K562 (cell line): ENCODE measurements at regions not wholly inside any gene's neighbourhood (a gene's known extent, or its start where the extent isn't known, plus 50 kb on each side); places are given as distances from the start of the nearest gene placed in this dataset.

Source experiments
- ATAC-seq: fragments of 200-7000 bp; cut with Tn5 transposase; 3 replicates; pipeline ENCODE4 v1.9.1; 2020; ENCODE audit warnings: moderate library complexity
- BruUV-seq: library from RNA; stranded (reverse); fragments of 400-500 nt; replicated peaks from 2 replicates; lab custom pipeline; 2021; lab: Mats Ljungman, UMichigan
- CTCF ChIA-PET: fragments of 300-600 bp; formaldehyde crosslinking; extraction: SDS; loops from one replicate; lab custom pipeline; 2021; ENCODE audit warnings: low intra/inter-chr PET ratio; lab: Yijun Ruan, JAX
- POLR2A ChIA-PET: fragments of 300-600, 350-650 bp; sonication (Branson Sonifier 250); formaldehyde crosslinking; extraction: SDS; loops from one replicate; lab custom pipeline; 2021; ENCODE audit warnings: antibody characterized with exemption, inconsistent platforms; lab: Yijun Ruan, JAX
- DNase-seq, 4 experiments: peaks; one replicate each; pipeline versions ENCODE4 v3.0.0 to v3.0.0-alpha.2; 2011 to 2018; ENCODE audit warnings: low spot score in 3 of 4, mixed read lengths in 3 of 4; ENCODE audit errors: extremely low read depth in 1 of 4
- FAIRE-seq: peaks from 2 replicates; lab custom pipeline; 2011; peaks lifted over from hg19 to GRCh38; lab: Jason Lieb, UNC
- H2AFZ ChIP-seq: 2 replicates; pipeline ENCODE4 v1.6.0; 2011; ENCODE audit warnings: low read depth, low read length, control low read depth, inconsistent platforms
- H3K27ac ChIP-seq: fragments of 200-600 bp; 3 replicates; pipeline ENCODE4 v1.8.0; 2011; ENCODE audit warnings: low read depth, mild to moderate bottlenecking, control low read depth, inconsistent platforms, low read length, moderate library complexity, mixed read lengths; ENCODE audit errors: extremely low read depth
- H3K27me3 ChIP-seq, 2 experiments: fragments of 300-600 bp in 1 of 2; 2 replicates in 1 of 2; 3 replicates in 1 of 2; pipeline versions ENCODE4 v1.6.0 to v1.8.0; 2011; ENCODE audit warnings: inconsistent platforms in 2 of 2, low read length in 2 of 2, mild to moderate bottlenecking in 1 of 2, mixed read lengths in 1 of 2, moderate library complexity in 1 of 2; ENCODE audit not compliant: control insufficient read depth in 2 of 2, insufficient read depth in 2 of 2
- H3K36me3 ChIP-seq: fragments of 300-600 bp; 3 replicates; pipeline ENCODE4 v1.8.0; 2011; ENCODE audit warnings: mild to moderate bottlenecking, low read length, inconsistent platforms; ENCODE audit not compliant: control insufficient read depth, insufficient read depth
- H3K4me1 ChIP-seq, 2 experiments: fragments of 200-600 bp in 1 of 2; replicated peaks in 1 of 2; 2 replicates in 1 of 2; 3 replicates in 1 of 2; pipeline versions ENCODE4 v1.5.1 to v1.8.0; 2011; ENCODE audit warnings: inconsistent platforms in 2 of 2, low read length in 2 of 2, mild to moderate bottlenecking in 1 of 2, mixed read lengths in 1 of 2, moderate library complexity in 1 of 2; ENCODE audit not compliant: control insufficient read depth in 2 of 2, insufficient read depth in 2 of 2
- H3K4me2 ChIP-seq: 2 replicates; pipeline ENCODE4 v1.6.1; 2011; ENCODE audit warnings: low read length, control low read depth, inconsistent platforms, mixed read lengths; ENCODE audit not compliant: insufficient read depth
- H3K4me3 ChIP-seq: fragments of 200-600 bp; sonication (generic), shearing (Covaris generic); 2 replicates; pipeline ENCODE4 v1.5.1; 2016; ENCODE audit warnings: control low read depth, inconsistent platforms
- H3K79me2 ChIP-seq: fragments of 200-600 bp; 3 replicates; pipeline ENCODE4 v1.8.0; 2011; ENCODE audit warnings: low read length, inconsistent platforms; ENCODE audit not compliant: control insufficient read depth, insufficient read depth
- H3K9ac ChIP-seq, 2 experiments: 2 replicates each; pipeline versions ENCODE4 v1.6.0 to v1.6.1; 2011; ENCODE audit warnings: low read depth in 2 of 2, low read length in 2 of 2, control low read depth in 1 of 2, inconsistent platforms in 1 of 2, mild to moderate bottlenecking in 1 of 2, mixed read lengths in 1 of 2; ENCODE audit not compliant: insufficient read depth in 1 of 2
- H3K9me1 ChIP-seq: one replicate; pipeline ENCODE4 v1.6.0; 2011; ENCODE audit warnings: inconsistent platforms, mild to moderate bottlenecking, low read length, moderate library complexity; ENCODE audit not compliant: control insufficient read depth, insufficient read depth
- H3K9me3 ChIP-seq: replicated peaks from 2 replicates; pipeline ENCODE4 v1.5.1; 2011; ENCODE audit warnings: low read depth, low read length, inconsistent platforms; ENCODE audit not compliant: control insufficient read depth, insufficient read depth
- H4K20me1 ChIP-seq: replicated peaks from 2 replicates; pipeline ENCODE4 v1.6.1; 2011; ENCODE audit warnings: low read length, inconsistent platforms, mixed read lengths; ENCODE audit not compliant: control insufficient read depth, insufficient read depth
- ARID2 ChIP-seq: fragments of 450-650 bp; IDR thresholded peaks from 2 replicates; pipeline ENCODE4 v1.6.1; 2017; ENCODE audit warnings: antibody characterized with exemption, mild to moderate bottlenecking
- BDP1 ChIP-seq: IDR thresholded peaks from 3 replicates; pipeline ENCODE4 v1.6.1; 2011; ENCODE audit not compliant: insufficient read length, insufficient read depth
- EWSR1 ChIP-seq: fragments of 450-650 bp; IDR thresholded peaks from 2 replicates; pipeline ENCODE4 v1.6.1; 2018; ENCODE audit warnings: borderline replicate concordance, mild to moderate bottlenecking, low read depth, moderate library complexity; ENCODE audit not compliant: partially characterized antibody
- FOS ChIP-seq: IDR thresholded peaks from 3 replicates; pipeline ENCODE4 v1.6.1; 2011; ENCODE audit not compliant: insufficient read length; ENCODE audit errors: extremely low read depth
- FOXA1 ChIP-seq: fragments of 450-650 bp; IDR thresholded peaks from 2 replicates; pipeline ENCODE4 v1.6.1; 2016; ENCODE audit warnings: mild to moderate bottlenecking, borderline replicate concordance
- FOXJ2 ChIP-seq: fragments of 200-800 bp; sonication (Bioruptor generic); IDR thresholded peaks from 2 replicates; pipeline ENCODE4 v1.6.1; 2016; ENCODE audit warnings: missing genetic modification characterization, missing compliant biosample characterization
- FOXK2 ChIP-seq, 2 experiments: fragments of 450-650 bp; IDR thresholded peaks in 1 of 2; conservative IDR thresholded peaks in 1 of 2; 2 replicates each; pipeline ENCODE4 v1.6.1; 2016; ENCODE audit warnings: low read depth in 2 of 2, mild to moderate bottlenecking in 1 of 2
- FUS ChIP-seq: fragments of 200-400 bp; formaldehyde crosslinking; optimal IDR thresholded peaks from 2 replicates; pipeline ENCODE3; 2017; ENCODE audit warnings: low read depth, low read length
- GTF2E2 ChIP-seq: fragments of 200-800 bp; sonication (Bioruptor generic); IDR thresholded peaks from 2 replicates; pipeline ENCODE4 v1.6.1; 2016; ENCODE audit warnings: missing genetic modification characterization, missing compliant biosample characterization
- HEY1 ChIP-seq: fragments of 250-450 bp; sonication (Bioruptor Pico); IDR thresholded peaks from 2 replicates; pipeline ENCODE4 v1.5.0; 2020; ENCODE audit warnings: mild to moderate bottlenecking, moderate library complexity, borderline replicate concordance
- HMG20B ChIP-seq: fragments of 250-450 bp; sonication (Bioruptor Pico); IDR thresholded peaks from 2 replicates; pipeline ENCODE4 v1.5.0; 2021; ENCODE audit warnings: mild to moderate bottlenecking
- PATZ1 ChIP-seq: fragments of 250-450 bp; sonication (Bioruptor Pico); IDR thresholded peaks from 2 replicates; pipeline ENCODE4 v1.5.0; 2020; ENCODE audit warnings: mild to moderate bottlenecking, borderline replicate concordance
- PTRF ChIP-seq: fragments of 450-650 bp; IDR thresholded peaks from 2 replicates; pipeline ENCODE4 v1.6.1; 2016; ENCODE audit warnings: mild to moderate bottlenecking, missing genetic modification characterization, missing compliant biosample characterization
- RAD51 ChIP-seq: fragments of 450-650 bp; IDR thresholded peaks from 2 replicates; pipeline ENCODE4 v1.7.1; 2016; ENCODE audit warnings: low read depth, mild to moderate bottlenecking, borderline replicate concordance
- RBM14 ChIP-seq: fragments of 200-400 bp; formaldehyde crosslinking; IDR thresholded peaks from 2 replicates; pipeline ENCODE4 v1.6.1; 2018; ENCODE audit warnings: low read depth, mild to moderate bottlenecking, low read length, moderate library complexity, borderline replicate concordance; ENCODE audit not compliant: insufficient read depth
- SMARCE1 ChIP-seq: fragments of 450-650 bp; IDR thresholded peaks from 2 replicates; pipeline ENCODE4 v1.7.1; 2016; ENCODE audit warnings: mild to moderate bottlenecking
- TAL1 ChIP-seq: fragments of 450-650 bp; IDR thresholded peaks from 2 replicates; pipeline ENCODE4 v1.6.1; 2016; ENCODE audit warnings: mild to moderate bottlenecking
- TFAP4 ChIP-seq: sonication (generic); formaldehyde crosslinking; IDR thresholded peaks from 2 replicates; pipeline ENCODE4 v1.8.0; 2022; ENCODE audit warnings: missing genetic modification reagents, mild to moderate bottlenecking, moderate library complexity, borderline replicate concordance
- THRAP3 ChIP-seq: fragments of 450-650 bp; IDR thresholded peaks from 2 replicates; pipeline ENCODE4 v1.6.1; 2016; ENCODE audit warnings: mild to moderate bottlenecking, inconsistent platforms, borderline replicate concordance
- ZNF347 ChIP-seq: fragments of 450-650 bp; formaldehyde crosslinking; IDR thresholded peaks from 2 replicates; pipeline ENCODE4 v1.4.0; 2020; ENCODE audit warnings: low read depth, mild to moderate bottlenecking, moderate library complexity
- WGBS: fragments of 100-300 bp; shearing (Covaris generic); methylation state at CpG from one replicate; pipeline ENCODE4 v1.1.6; 2016; ENCODE audit warnings: low coverage, mixed read lengths; ENCODE audit not compliant: insufficient coverage; ENCODE audit errors: missing lambda C conversion rate; 5-methylcytosine and 5-hydroxymethylcytosine counted together
- in situ Hi-C: fragments of 300-500 bp; cut with MboI; formaldehyde crosslinking; loops from 4 replicates; pipeline ENCODE4 v1.15.0; 2018; ENCODE audit warnings: inconsistent platforms, mixed read lengths
- intact Hi-C: fragments of 100-400 bp; cut with micrococcal nuclease; formaldehyde crosslinking; loops from 2 replicates; pipeline ENCODE4 v1.14.2; 2022
- TF ChIP-seq, protein P1 (sequence below): sonication (generic); formaldehyde crosslinking; IDR thresholded peaks from 2 replicates; pipeline ENCODE4 v1.8.0; 2022; ENCODE audit warnings: missing genetic modification reagents, mild to moderate bottlenecking, borderline replicate concordance

DNA sequence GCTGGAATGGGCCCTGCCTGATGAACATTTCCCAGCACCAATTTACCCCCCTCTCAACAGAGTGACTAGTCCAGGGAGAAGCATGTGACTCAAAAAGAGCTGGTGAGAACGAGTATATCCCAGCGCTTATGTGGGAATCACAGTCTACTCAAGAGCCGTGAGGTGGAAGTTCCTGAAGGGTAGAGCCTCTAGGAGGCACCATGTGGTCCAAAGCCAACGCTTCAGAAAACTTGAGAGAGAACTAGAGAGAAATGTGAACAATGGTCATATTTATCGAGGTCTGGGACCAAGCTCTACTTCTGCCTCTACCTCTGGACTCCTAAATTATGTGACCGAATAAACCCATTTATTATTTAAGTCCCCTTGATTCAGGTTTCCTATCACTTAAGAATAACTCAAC is 111.0 kb upstream of the RAP2B start:
- WGBS: 25% methylated on average over 6 of the region's 6 CpGs
- FAIRE-seq: no peak
- ChIA-PET POLR2A (interaction anchor here (0.6 to 4.7 kb wide), 2 partner anchors 11 to 380 kb away, joined by 3 to 20 read pairs; no protein-coding TSS in a partner anchor), CTCF (no interaction called here)
- DNase-seq: peak in 2 of 4 experiments; percentile 32 to 53
- Histone ChIP-seq H4K20me1 (no peaks in the 10 kb centered on the region), H3K4me2 (peak overlapping the region; percentile 71), H3K79me2 (no peaks in the 10 kb centered on the region), H3K9me1 (no peaks in the 10 kb centered on the region), H3K9me3 (peaks cover 3% of the 10 kb centered on the region; the same call in 1 of the 2 replicates), H3K4me1 (peaks cover 10 to 26% of the 10 kb centered on the region in 2 experiments; a peak in 4 of 5 replicates), H3K36me3 (no peaks in the 10 kb centered on the region; the same call in 2 of the 3 replicates), H3K27ac (peak overlapping the region; percentile 93), H3K27me3 (no peaks in the 10 kb centered on the region), H3K4me3 (no peak overlapping the region), H2AFZ (peak overlapping the region; percentile 91), H3K9ac (peak overlapping the region in 1 of 2 experiments; percentile 64; a peak in 2 of 4 replicates)
- intact Hi-C loops: no loop called here
- peak; percentile 54 for ATAC-seq
- no TSS peak for BruUV-seq
- in situ Hi-C loops: no loop called here
- TF ChIP-seq HEY1 (CRISPR knock-in tag) (no peak), EWSR1 (no peak), RBM14 (no peak), RAD51 (no peak), PATZ1 (no peak), TFAP4 (CRISPR knock-in tag) (no peak), BDP1 (no peak), FOS (no peak), GTF2E2 (tag) (peak; percentile 39; the same call in 1 of the 2 replicates), PTRF (tag) (no peak), FOXA1 (no peak), ZNF347 (CRISPR knock-in tag) (no peak), TAL1 (no peak), THRAP3 (no peak), SMARCE1 (no peak), FOXJ2 (no peak), HMG20B (CRISPR knock-in tag) (no peak), ARID2 (no peak), FUS (no peak), FOXK2 (conservative IDR thresholded peaks at IDR 0.05 in 1 of 2, IDR thresholded peaks at IDR 0.05 in 1 of 2; ENCODE audit: low read depth in 2 of 2) (no peak)
- TF ChIP-seq, protein P1, sequence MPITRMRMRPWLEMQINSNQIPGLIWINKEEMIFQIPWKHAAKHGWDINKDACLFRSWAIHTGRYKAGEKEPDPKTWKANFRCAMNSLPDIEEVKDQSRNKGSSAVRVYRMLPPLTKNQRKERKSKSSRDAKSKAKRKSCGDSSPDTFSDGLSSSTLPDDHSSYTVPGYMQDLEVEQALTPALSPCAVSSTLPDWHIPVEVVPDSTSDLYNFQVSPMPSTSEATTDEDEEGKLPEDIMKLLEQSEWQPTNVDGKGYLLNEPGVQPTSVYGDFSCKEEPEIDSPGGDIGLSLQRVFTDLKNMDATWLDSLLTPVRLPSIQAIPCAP (CRISPR knock-in tag): no peak
